PFSK-1 (cell line): ENCODE measurements at regions not wholly inside any gene's neighbourhood (a gene's known extent, or its start where the extent isn't known, plus 50 kb on each side); places are given as distances from the start of the nearest gene placed in this dataset.

Source experiments
- FOXP2 ChIP-seq: optimal IDR thresholded peaks from 2 replicates; pipeline ENCODE3; 2011; ENCODE audit warnings: borderline replicate concordance, control low read depth, inconsistent platforms; ENCODE audit not compliant: insufficient read depth; ENCODE audit errors: extremely low read length, extremely low read depth
- POLR2AphosphoS5 ChIP-seq: IDR thresholded peaks from 2 replicates; pipeline ENCODE4 v1.6.1; 2012; ENCODE audit warnings: low read depth, mild to moderate bottlenecking, control low read depth, low read length, moderate library complexity
- SIN3A ChIP-seq: IDR thresholded peaks from 2 replicates; pipeline ENCODE4 v1.6.1; 2012; ENCODE audit warnings: mild to moderate bottlenecking, low read length, moderate library complexity, borderline replicate concordance; ENCODE audit not compliant: insufficient read depth
- TAF1 ChIP-seq: IDR thresholded peaks from 2 replicates; pipeline ENCODE4 v1.6.1; 2012; ENCODE audit warnings: low read length, control low read depth, borderline replicate concordance; ENCODE audit not compliant: insufficient read depth
- TF ChIP-seq, protein P1 (sequence below), 2 experiments: IDR thresholded peaks; 2 replicates each; pipeline versions ENCODE4 v1.6.1 to v1.8.0; 2011 to 2012; ENCODE audit warnings: low read depth in 2 of 2, low read length in 2 of 2, control low read depth in 1 of 2, inconsistent platforms in 1 of 2, mild to moderate bottlenecking in 1 of 2, moderate library complexity in 1 of 2; ENCODE audit not compliant: insufficient read depth in 1 of 2

DNA sequence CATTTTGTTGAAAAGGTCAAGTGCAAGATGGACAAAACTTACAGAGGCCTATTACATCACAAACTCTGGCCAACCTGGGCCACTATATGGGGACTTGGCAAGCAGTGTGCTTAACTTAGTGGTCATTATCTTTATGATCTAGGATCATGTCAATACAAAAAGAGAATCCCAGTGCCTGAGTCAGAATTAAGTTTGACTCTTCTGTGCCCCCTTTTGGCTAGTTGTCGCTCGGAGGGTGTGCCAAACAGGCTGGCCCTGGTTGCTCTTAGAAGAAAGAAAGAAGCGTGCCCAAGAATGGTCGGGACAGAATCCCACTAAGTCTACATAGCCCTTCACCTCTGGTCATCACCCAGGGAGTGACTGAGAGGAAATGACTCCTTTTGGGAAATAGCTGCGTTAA, 100.1 kb downstream of the EIF4E start:
- TF ChIP-seq, protein P1, sequence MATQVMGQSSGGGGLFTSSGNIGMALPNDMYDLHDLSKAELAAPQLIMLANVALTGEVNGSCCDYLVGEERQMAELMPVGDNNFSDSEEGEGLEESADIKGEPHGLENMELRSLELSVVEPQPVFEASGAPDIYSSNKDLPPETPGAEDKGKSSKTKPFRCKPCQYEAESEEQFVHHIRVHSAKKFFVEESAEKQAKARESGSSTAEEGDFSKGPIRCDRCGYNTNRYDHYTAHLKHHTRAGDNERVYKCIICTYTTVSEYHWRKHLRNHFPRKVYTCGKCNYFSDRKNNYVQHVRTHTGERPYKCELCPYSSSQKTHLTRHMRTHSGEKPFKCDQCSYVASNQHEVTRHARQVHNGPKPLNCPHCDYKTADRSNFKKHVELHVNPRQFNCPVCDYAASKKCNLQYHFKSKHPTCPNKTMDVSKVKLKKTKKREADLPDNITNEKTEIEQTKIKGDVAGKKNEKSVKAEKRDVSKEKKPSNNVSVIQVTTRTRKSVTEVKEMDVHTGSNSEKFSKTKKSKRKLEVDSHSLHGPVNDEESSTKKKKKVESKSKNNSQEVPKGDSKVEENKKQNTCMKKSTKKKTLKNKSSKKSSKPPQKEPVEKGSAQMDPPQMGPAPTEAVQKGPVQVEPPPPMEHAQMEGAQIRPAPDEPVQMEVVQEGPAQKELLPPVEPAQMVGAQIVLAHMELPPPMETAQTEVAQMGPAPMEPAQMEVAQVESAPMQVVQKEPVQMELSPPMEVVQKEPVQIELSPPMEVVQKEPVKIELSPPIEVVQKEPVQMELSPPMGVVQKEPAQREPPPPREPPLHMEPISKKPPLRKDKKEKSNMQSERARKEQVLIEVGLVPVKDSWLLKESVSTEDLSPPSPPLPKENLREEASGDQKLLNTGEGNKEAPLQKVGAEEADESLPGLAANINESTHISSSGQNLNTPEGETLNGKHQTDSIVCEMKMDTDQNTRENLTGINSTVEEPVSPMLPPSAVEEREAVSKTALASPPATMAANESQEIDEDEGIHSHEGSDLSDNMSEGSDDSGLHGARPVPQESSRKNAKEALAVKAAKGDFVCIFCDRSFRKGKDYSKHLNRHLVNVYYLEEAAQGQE (IDR thresholded peaks at IDR 0.05; ENCODE audit: insufficient read depth in 1 of 2, low read depth in 2 of 2, low read length in 2 of 2), result no peak
- TF ChIP-seq SIN3A (no peak), POLR2AphosphoS5 (no peak), TAF1 (no peak), FOXP2 (no peak)

DNA sequence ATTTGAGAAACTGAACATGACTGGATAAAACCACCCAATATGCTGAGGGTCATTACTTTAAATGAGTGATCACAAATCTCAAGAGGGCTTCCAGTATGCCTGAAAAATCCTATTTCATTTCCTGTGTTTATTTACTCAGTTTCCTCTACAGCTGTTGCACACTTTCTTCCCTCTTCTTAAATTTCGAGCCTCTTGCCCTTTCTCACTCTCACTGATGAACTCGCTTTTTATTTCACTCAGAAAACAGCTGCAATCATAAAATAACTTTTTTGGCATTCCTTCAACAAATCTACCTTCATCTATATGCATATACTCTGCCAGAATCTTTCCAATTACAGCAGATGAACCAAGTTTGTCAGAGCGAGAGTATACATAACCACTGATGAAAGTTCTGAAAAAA, 101.3 kb downstream of the EIF4E start:
- TF ChIP-seq, protein P1 (IDR thresholded peaks at IDR 0.05; ENCODE audit: insufficient read depth in 1 of 2, low read depth in 2 of 2, low read length in 2 of 2), result no peak
- TF ChIP-seq FOXP2 (no peak), TAF1 (no peak), SIN3A (no peak), POLR2AphosphoS5 (no peak)

DNA sequence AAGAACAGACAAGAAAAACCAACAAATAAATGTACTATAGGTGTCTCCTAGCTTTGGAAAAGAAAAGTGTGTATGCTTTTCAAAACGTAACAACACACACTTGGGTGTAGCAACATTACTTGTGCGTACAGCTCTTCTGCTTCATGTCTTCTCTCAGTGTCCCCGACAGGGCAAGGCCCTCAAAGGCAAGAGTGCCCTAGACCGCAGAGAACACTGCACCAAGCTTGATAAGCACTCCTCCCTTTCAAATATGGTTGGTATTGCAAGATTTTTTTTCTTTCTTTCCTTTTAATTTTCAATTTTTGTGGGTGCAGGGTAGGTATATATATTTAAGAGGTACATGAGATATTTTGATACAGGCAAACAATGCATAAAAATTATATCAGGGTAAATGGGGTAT, 106.8 kb downstream of the EIF4E start:
- TF ChIP-seq FOXP2 (no peak), TAF1 (no peak), SIN3A (no peak), POLR2AphosphoS5 (no peak)
- TF ChIP-seq, protein P1 (IDR thresholded peaks at IDR 0.05; ENCODE audit: insufficient read depth in 1 of 2, low read depth in 2 of 2, low read length in 2 of 2), result no peak

DNA sequence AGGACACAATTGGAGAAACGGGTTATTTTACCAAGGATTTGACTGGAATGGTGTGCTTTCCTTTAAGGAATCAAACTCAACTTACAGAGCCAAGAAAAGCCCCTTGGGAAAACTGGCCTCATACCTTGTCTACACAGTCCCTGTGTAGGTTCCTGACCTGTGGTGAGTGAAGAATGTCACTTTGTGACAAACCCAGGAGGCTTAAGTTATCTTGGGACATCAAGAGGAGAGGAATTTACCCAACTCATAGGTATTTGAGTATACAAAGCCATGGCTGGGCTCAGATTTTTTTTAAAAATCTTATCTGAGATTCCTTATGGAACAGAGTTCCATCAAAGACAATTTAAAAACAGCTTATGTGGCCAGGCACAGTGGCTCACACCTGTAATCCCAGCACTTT, 112.1 kb downstream of the EIF4E start:
- TF ChIP-seq FOXP2, result no peak
- TF ChIP-seq POLR2AphosphoS5, result no peak
- no peak for TF ChIP-seq TAF1
- TF ChIP-seq, protein P1 (IDR thresholded peaks at IDR 0.05; ENCODE audit: insufficient read depth in 1 of 2, low read depth in 2 of 2, low read length in 2 of 2), result no peak
- TF ChIP-seq SIN3A, result no peak

DNA sequence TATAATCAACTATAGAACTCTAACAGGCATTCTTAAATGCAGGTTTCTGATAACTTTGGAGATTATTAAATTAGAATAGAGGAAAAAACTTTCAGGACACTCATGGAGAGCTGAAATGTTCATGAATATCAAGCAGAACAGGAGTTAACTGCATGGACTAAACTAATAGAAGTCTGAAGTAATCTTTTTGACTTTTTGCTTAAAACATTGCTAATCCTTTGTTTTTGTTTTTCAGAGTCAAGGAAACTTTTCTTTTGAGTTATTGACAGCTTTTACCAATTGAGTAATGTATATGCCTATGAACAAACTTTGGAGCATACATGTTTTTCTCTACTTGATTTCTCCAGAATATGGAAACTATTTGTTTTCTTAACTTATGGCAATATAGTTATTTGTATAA, 112.5 kb downstream of the EIF4E start:
- TF ChIP-seq TAF1, result no peak
- no peak for TF ChIP-seq POLR2AphosphoS5
- no peak for TF ChIP-seq SIN3A
- TF ChIP-seq, protein P1 (IDR thresholded peaks at IDR 0.05; ENCODE audit: insufficient read depth in 1 of 2, low read depth in 2 of 2, low read length in 2 of 2), result no peak
- TF ChIP-seq FOXP2, result no peak
